ENCODE measurements at regions not wholly inside any gene's neighbourhood (a gene's known extent, or its start where the extent isn't known, plus 50 kb on each side); places are given as distances from the start of the nearest gene placed in this dataset.

- H3K36me3 ChIP-seq (ENCODE audit: control insufficient read depth in 1 of 2, insufficient read depth in 2 of 2, low read length in 2 of 2), result no peaks in the 10 kb centered on the region
- H4K20me1 ChIP-seq (ENCODE audit: insufficient read depth), result no peaks in the 10 kb centered on the region
- no peak overlapping the region for H2AFZ ChIP-seq (ENCODE audit: low read depth, low read length, poor library complexity, severe bottlenecking)
- H3K27ac ChIP-seq (ENCODE audit: low read depth, low read length), result no peak overlapping the region
- H3K9me3 ChIP-seq (ENCODE audit: control insufficient read depth in 1 of 2, insufficient read depth in 1 of 2, low read depth in 1 of 2, low read length in 2 of 2), result 0 out of 4 replicates have a peak, but pooled peaks cover 0 to 4% of the 10 kb centered on the region in 2 experiments
- POLR2A ChIA-PET, result no interaction called here
- ATAC-seq (no peak), DNase-seq (ENCODE audit: low read depth, low spot score) (no peak)
- TF ChIP-seq CBX3 (IDR thresholded peaks at IDR 0.05; ENCODE audit: low read depth), result no peak
- TF ChIP-seq MAX (IDR thresholded peaks at IDR 0.05), result no peak
- TF ChIP-seq YY1 (IDR thresholded peaks at IDR 0.05; ENCODE audit: extremely low read depth, insufficient replicate concordance, low read depth, low read length), result no peak
- TF ChIP-seq ATF3 (IDR thresholded peaks at IDR 0.05), result no peak
- BruUV-seq (replicated peaks), result no TSS peak
- H3K4me2 ChIP-seq (ENCODE audit: low read length), result no peak overlapping the region
- H3K27me3 ChIP-seq (ENCODE audit: insufficient read depth, low read length), result no peaks in the 10 kb centered on the region
- H3K9me2 ChIP-seq (ENCODE audit: insufficient read depth), result no peaks in the 10 kb centered on the region
- no peak overlapping the region for H3K4me3 ChIP-seq (replicated peaks in 1 of 2; ENCODE audit: low read depth in 1 of 2, low read length in 2 of 2)
- H3K79me2 ChIP-seq (ENCODE audit: insufficient read depth, low read length), result no peaks in the 10 kb centered on the region
- no peaks in the 10 kb centered on the region for H3K4me1 ChIP-seq (ENCODE audit: control insufficient read depth in 1 of 2, insufficient read depth in 2 of 2, low read length in 2 of 2)
- intact Hi-C loops (cut with micrococcal nuclease), result no loop called here
- H3K9ac ChIP-seq (ENCODE audit: low read length), result no peak overlapping the region
- CTCF ChIA-PET, result no interaction called here
- RAD21 ChIA-PET (ENCODE audit: low non-redundant PET in 1 of 2, low total read pairs in 2 of 2, uncharacterized antibody in 2 of 2, unreplicated experiment in 2 of 2), result no interaction called here
These were observed 209.2 kb downstream of the LNPK start for GRCh38 chr2:175792881-175793280.

GRCh38 chr2:175792199-175792598, 209.9 kb downstream of the LNPK start:
- H3K4me1 ChIP-seq (ENCODE audit: control insufficient read depth in 1 of 2, insufficient read depth in 2 of 2, low read length in 2 of 2), result no peaks in the 10 kb centered on the region
- no peaks in the 10 kb centered on the region for H3K36me3 ChIP-seq (ENCODE audit: control insufficient read depth in 1 of 2, insufficient read depth in 2 of 2, low read length in 2 of 2)
- no peaks in the 10 kb centered on the region for H4K20me1 ChIP-seq (ENCODE audit: insufficient read depth)
- no peak overlapping the region for H3K9ac ChIP-seq (ENCODE audit: low read length)
- H3K9me2 ChIP-seq (ENCODE audit: insufficient read depth), result no peaks in the 10 kb centered on the region
- BruUV-seq (replicated peaks), result no TSS peak
- no peaks in the 10 kb centered on the region for H3K79me2 ChIP-seq (ENCODE audit: insufficient read depth, low read length)
- no peak overlapping the region for H3K27ac ChIP-seq (ENCODE audit: low read depth, low read length)
- CTCF ChIA-PET, result no interaction called here
- RAD21 ChIA-PET (ENCODE audit: low non-redundant PET in 1 of 2, low total read pairs in 2 of 2, uncharacterized antibody in 2 of 2, unreplicated experiment in 2 of 2), result no interaction called here
- no peaks in the 10 kb centered on the region for H3K27me3 ChIP-seq (ENCODE audit: insufficient read depth, low read length)
- intact Hi-C loops (cut with micrococcal nuclease), result no loop called here
- no peak for TF ChIP-seq CTCF (IDR thresholded peaks at IDR 0.05 in 2 of 3, conservative IDR thresholded peaks at IDR 0.05 in 1 of 3; ENCODE audit: borderline replicate concordance in 1 of 3, insufficient read depth in 1 of 3, low read depth in 2 of 3, low read length in 2 of 3)
- TF ChIP-seq RAD21 (IDR thresholded peaks at IDR 0.05; ENCODE audit: low read depth), result no peak
- no peak for TF ChIP-seq EZH2 (IDR thresholded peaks at IDR 0.05)
- no peak for TF ChIP-seq ZNF274 (IDR thresholded peaks at IDR 0.05; ENCODE audit: low read depth, low read length)
- TF ChIP-seq POLR2A (IDR thresholded peaks at IDR 0.05; ENCODE audit: borderline replicate concordance, extremely low read depth, insufficient read depth, insufficient read length), result no peak
- TF ChIP-seq ATF3 (IDR thresholded peaks at IDR 0.05), result no peak
- TF ChIP-seq EZH2phosphoT487 (IDR thresholded peaks at IDR 0.05; ENCODE audit: borderline replicate concordance), result no peak
- TF ChIP-seq CEBPB (IDR thresholded peaks at IDR 0.05; ENCODE audit: low read depth), result no peak
- no peak overlapping the region for H2AFZ ChIP-seq (ENCODE audit: low read depth, low read length, poor library complexity, severe bottlenecking)
- H3K9me3 ChIP-seq (ENCODE audit: control insufficient read depth in 1 of 2, insufficient read depth in 1 of 2, low read depth in 1 of 2, low read length in 2 of 2), result 0 out of 4 replicates have a peak, but pooled peaks cover 0 to 4% of the 10 kb centered on the region in 2 experiments
- H3K4me3 ChIP-seq (replicated peaks in 1 of 2; ENCODE audit: low read depth in 1 of 2, low read length in 2 of 2), result no peak overlapping the region
- H3K4me2 ChIP-seq (ENCODE audit: low read length), result no peak overlapping the region
- DNase-seq (ENCODE audit: low read depth, low spot score) (no peak), ATAC-seq (no peak)
- POLR2A ChIA-PET, result no interaction called here
